ENCODE measurements at regions not wholly inside any gene's neighbourhood (a gene's known extent, or its start where the extent isn't known, plus 50 kb on each side); places are given as distances from the start of the nearest gene placed in this dataset.

GRCh38 chr2:184201246-184201645 lies 397.1 kb upstream of the ZNF804A start:
- H3K36me3 ChIP-seq (ENCODE audit: control insufficient read depth, insufficient read depth, low read length) = no peaks in the 10 kb centered on the region
- H3K27me3 ChIP-seq (ENCODE audit: control insufficient read depth, insufficient read depth, low read length) = no peaks in the 10 kb centered on the region
- CTCF ChIA-PET = no interaction called here
- TF ChIP-seq, protein P1, sequence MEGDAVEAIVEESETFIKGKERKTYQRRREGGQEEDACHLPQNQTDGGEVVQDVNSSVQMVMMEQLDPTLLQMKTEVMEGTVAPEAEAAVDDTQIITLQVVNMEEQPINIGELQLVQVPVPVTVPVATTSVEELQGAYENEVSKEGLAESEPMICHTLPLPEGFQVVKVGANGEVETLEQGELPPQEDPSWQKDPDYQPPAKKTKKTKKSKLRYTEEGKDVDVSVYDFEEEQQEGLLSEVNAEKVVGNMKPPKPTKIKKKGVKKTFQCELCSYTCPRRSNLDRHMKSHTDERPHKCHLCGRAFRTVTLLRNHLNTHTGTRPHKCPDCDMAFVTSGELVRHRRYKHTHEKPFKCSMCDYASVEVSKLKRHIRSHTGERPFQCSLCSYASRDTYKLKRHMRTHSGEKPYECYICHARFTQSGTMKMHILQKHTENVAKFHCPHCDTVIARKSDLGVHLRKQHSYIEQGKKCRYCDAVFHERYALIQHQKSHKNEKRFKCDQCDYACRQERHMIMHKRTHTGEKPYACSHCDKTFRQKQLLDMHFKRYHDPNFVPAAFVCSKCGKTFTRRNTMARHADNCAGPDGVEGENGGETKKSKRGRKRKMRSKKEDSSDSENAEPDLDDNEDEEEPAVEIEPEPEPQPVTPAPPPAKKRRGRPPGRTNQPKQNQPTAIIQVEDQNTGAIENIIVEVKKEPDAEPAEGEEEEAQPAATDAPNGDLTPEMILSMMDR (IDR thresholded peaks at IDR 0.05; ENCODE audit: insufficient read depth, low read depth, low read length) = no peak
- H3K4me3 ChIP-seq (ENCODE audit: low read depth, low read length) = no peak overlapping the region
- POLR2A ChIA-PET = no interaction called here
- DNase-seq (ENCODE audit: low read depth) = no peak

GRCh38 chr2:184203661-184204060 lies 394.7 kb upstream of the ZNF804A start:
- TF ChIP-seq, protein P1 (IDR thresholded peaks at IDR 0.05; ENCODE audit: insufficient read depth, low read depth, low read length) = no peak
- ChIA-PET CTCF (interaction anchor here (0.6 to 0.7 kb wide), 2 partner anchors 23 to 406 kb away, joined by 3 read pairs; no protein-coding TSS in a partner anchor), POLR2A (no interaction called here)
- H3K4me3 ChIP-seq (ENCODE audit: low read depth, low read length) = no peak overlapping the region
- H3K36me3 ChIP-seq (ENCODE audit: control insufficient read depth, insufficient read depth, low read length) = no peaks in the 10 kb centered on the region
- DNase-seq (ENCODE audit: low read depth) = no peak
- no peaks in the 10 kb centered on the region for H3K27me3 ChIP-seq (ENCODE audit: control insufficient read depth, insufficient read depth, low read length)

GRCh38 chr2:184205048-184205596 lies 393.2 kb upstream of the ZNF804A start:
- Histone ChIP-seq H3K4me3 (ENCODE audit: low read depth, low read length) (no peak overlapping the region), H3K36me3 (ENCODE audit: control insufficient read depth, insufficient read depth, low read length) (no peaks in the 10 kb centered on the region), H3K27me3 (ENCODE audit: control insufficient read depth, insufficient read depth, low read length) (no peaks in the 10 kb centered on the region)
- ChIA-PET POLR2A (no interaction called here), CTCF (no interaction called here)
- no peak for DNase-seq (ENCODE audit: low read depth)
- TF ChIP-seq, protein P1 (IDR thresholded peaks at IDR 0.05; ENCODE audit: insufficient read depth, low read depth, low read length) = no peak

DNA sequence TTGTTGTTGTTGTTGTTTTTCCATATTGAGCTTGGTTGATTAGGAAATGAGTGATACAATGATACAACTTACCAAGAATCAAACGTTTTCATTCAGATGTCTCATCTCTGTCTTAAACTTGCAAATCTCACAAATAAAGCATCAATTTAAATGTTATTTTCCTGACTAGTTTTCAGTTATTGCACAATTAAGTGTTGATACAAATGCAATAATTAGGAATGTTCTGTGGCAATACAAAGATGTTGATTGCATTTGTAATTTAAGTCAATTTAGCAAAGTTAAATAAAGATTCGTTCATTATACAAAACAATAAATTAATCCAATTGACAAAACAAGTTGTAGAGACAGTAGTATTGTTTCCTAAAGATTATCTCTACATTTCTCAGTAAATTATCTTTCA lies 392.3 kb upstream of the ZNF804A start:
- ChIA-PET CTCF (no interaction called here), POLR2A (no interaction called here)
- Histone ChIP-seq H3K27me3 (ENCODE audit: control insufficient read depth, insufficient read depth, low read length) (no peaks in the 10 kb centered on the region), H3K4me3 (ENCODE audit: low read depth, low read length) (no peak overlapping the region), H3K36me3 (ENCODE audit: control insufficient read depth, insufficient read depth, low read length) (no peaks in the 10 kb centered on the region)
- TF ChIP-seq, protein P1 (IDR thresholded peaks at IDR 0.05; ENCODE audit: insufficient read depth, low read depth, low read length) = no peak
- DNase-seq (ENCODE audit: low read depth) = no peak

GRCh38 chr2:184210329-184210728 lies 388.0 kb upstream of the ZNF804A start:
- no peaks in the 10 kb centered on the region for H3K27me3 ChIP-seq (ENCODE audit: control insufficient read depth, insufficient read depth, low read length)
- POLR2A ChIA-PET = no interaction called here
- H3K36me3 ChIP-seq (ENCODE audit: control insufficient read depth, insufficient read depth, low read length) = no peaks in the 10 kb centered on the region
- DNase-seq (ENCODE audit: low read depth) = no peak
- TF ChIP-seq, protein P1 (IDR thresholded peaks at IDR 0.05; ENCODE audit: insufficient read depth, low read depth, low read length) = no peak
- CTCF ChIA-PET = no interaction called here
- H3K4me3 ChIP-seq (ENCODE audit: low read depth, low read length) = no peak overlapping the region

All from BJ (cell line).